Karpas-422 (cell line): ENCODE measurements at regions not wholly inside any gene's neighbourhood (a gene's known extent, or its start where the extent isn't known, plus 50 kb on each side); places are given as distances from the start of the nearest gene placed in this dataset.
"Not testable (repeated sequence)": the region's sequence is repeated elsewhere in the genome, so short reads cannot be mapped to it uniquely, and the experiment has no call there.

Experiments used
- DNase-seq: peaks from one replicate; pipeline ENCODE4 v3.0.0-alpha.2; 2015
- H2AFZ ChIP-seq: fragments of 200-600 bp; sonication (generic); 2 replicates; pipeline ENCODE4 v1.6.1; 2014; ENCODE audit warnings: antibody characterized with exemption, low read length, mixed read lengths
- H3K27ac ChIP-seq: fragments of 200-600 bp; sonication (generic); 2 replicates; pipeline ENCODE4 v1.5.1; 2014; ENCODE audit warnings: mild to moderate bottlenecking, low read length, moderate library complexity
- H3K27me3 ChIP-seq: fragments of 200-600 bp; sonication (generic); 2 replicates; pipeline ENCODE4 v1.6.1; 2014; ENCODE audit warnings: low read length, mixed read lengths
- H3K36me3 ChIP-seq: fragments of 200-600 bp; sonication (generic); 2 replicates; pipeline ENCODE4 v1.6.1; 2014; ENCODE audit warnings: low read length, mixed read lengths; ENCODE audit not compliant: insufficient read depth
- H3K4me1 ChIP-seq: fragments of 200-600 bp; sonication (generic); 2 replicates; pipeline ENCODE4 v1.6.1; 2014; ENCODE audit warnings: mild to moderate bottlenecking, low read length, mixed read lengths
- H3K4me2 ChIP-seq: fragments of 200-600 bp; sonication (generic); 2 replicates; pipeline ENCODE4 v1.6.1; 2014; ENCODE audit warnings: low read length, low read depth, mild to moderate bottlenecking; ENCODE audit not compliant: poor library complexity, severe bottlenecking
- H3K4me3 ChIP-seq: fragments of 200-600 bp; sonication (generic); 2 replicates; pipeline ENCODE4 v1.5.1; 2014; ENCODE audit warnings: mild to moderate bottlenecking, antibody characterized with exemption, low read length, mixed read lengths
- H3K79me2 ChIP-seq: fragments of 200-600 bp; sonication (generic); 2 replicates; pipeline ENCODE4 v1.6.1; 2014; ENCODE audit warnings: mild to moderate bottlenecking, low read length, mixed read lengths
- H3K9ac ChIP-seq: fragments of 200-600 bp; sonication (generic); 2 replicates; pipeline ENCODE4 v1.6.0; 2014; ENCODE audit warnings: low read length
- H3K9me2 ChIP-seq: fragments of 200-600 bp; sonication (generic), shearing (Covaris generic); replicated peaks from 2 replicates; pipeline ENCODE4 v1.6.0; 2014; ENCODE audit warnings: mild to moderate bottlenecking, low read length, moderate library complexity; ENCODE audit not compliant: insufficient read depth
- H3K9me3 ChIP-seq: fragments of 300-700, 200-600 bp; sonication (generic); 2 replicates; pipeline ENCODE4 v1.6.1; 2014; ENCODE audit warnings: low read length, mixed read lengths
- H4K20me1 ChIP-seq: fragments of 200-600 bp; sonication (generic); 2 replicates; pipeline ENCODE4 v1.6.1; 2014; ENCODE audit warnings: mild to moderate bottlenecking, antibody characterized with exemption, low read length, low read depth; ENCODE audit not compliant: insufficient read depth

DNA sequence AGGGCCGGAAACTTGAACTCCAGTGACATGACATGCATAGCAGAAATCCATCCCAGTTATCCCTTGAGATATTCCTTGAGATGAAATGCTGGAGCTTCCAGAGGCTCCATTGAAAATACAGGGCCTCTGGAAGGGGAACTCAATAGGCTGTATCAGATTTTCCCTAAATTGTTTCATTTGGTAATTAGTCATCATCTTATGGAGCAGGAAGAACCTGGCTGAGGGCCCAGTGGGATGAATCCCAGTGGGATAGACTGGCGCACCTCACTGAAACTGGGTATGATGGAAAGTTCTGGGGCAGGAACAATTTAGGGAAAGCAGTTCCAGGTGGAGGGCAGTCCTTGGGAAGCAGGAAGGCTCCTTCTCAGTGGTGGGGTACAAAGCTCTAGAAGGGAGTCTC, 307.8 kb upstream of the DIPK2B start:
- Histone ChIP-seq H3K4me2 (no peak overlapping the region), H3K27ac (no peak overlapping the region), H3K9me3 (no peaks in the 10 kb centered on the region), H3K27me3 (no peaks in the 10 kb centered on the region), H3K4me1 (no peaks in the 10 kb centered on the region), H4K20me1 (no peaks in the 10 kb centered on the region), H3K9ac (no peak overlapping the region), H3K4me3 (no peak overlapping the region), H3K36me3 (no peaks in the 10 kb centered on the region), H3K79me2 (no peaks in the 10 kb centered on the region), H2AFZ (no peak overlapping the region), H3K9me2 (no peaks in the 10 kb centered on the region)
- no peak for DNase-seq

DNA sequence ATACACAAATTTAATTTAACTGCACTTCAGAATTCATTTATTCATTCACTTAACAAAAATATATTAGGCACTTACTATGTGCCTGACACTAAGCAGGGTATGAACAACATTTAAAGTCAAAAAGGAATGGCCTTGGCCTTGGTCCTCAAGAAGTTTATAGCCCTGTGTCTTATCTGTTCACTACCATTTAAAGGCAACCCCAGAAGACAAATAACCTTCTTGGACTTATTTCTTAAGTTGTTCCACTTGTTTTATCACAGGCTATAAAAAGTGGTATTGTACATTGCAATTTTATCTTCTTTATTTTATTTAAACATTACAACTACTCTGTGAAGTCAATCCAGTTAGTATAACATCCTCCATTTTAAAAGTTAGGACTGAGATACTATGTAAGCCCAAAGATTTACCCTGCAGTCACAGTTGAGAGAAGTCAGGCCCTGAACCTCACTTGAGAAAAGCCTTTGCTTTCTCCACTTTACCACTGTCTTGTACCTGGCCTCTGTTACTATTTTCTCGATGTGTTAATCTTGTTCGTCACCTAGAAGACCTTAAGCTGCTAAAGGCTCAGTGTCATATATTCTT, 305.6 kb upstream of the DIPK2B start:
- Histone ChIP-seq H3K4me1 (no peaks in the 10 kb centered on the region), H3K4me3 (no peak overlapping the region), H3K9ac (no peak overlapping the region), H4K20me1 (no peaks in the 10 kb centered on the region), H3K27me3 (no peaks in the 10 kb centered on the region), H3K79me2 (no peaks in the 10 kb centered on the region), H3K9me2 (no peaks in the 10 kb centered on the region), H2AFZ (no peak overlapping the region), H3K36me3 (no peaks in the 10 kb centered on the region), H3K4me2 (no peak overlapping the region), H3K9me3 (no peaks in the 10 kb centered on the region), H3K27ac (no peak overlapping the region)
- DNase-seq, result no peak

- H3K9me3 ChIP-seq, result no peaks in the 10 kb centered on the region
- H3K9ac ChIP-seq, result no peak overlapping the region
- DNase-seq, result no peak
- no peaks in the 10 kb centered on the region for H3K9me2 ChIP-seq
- no peaks in the 10 kb centered on the region for H3K27me3 ChIP-seq
- no peaks in the 10 kb centered on the region for H4K20me1 ChIP-seq
- no peaks in the 10 kb centered on the region for H3K36me3 ChIP-seq
- no peak overlapping the region for H3K27ac ChIP-seq
- H3K4me1 ChIP-seq, result no peaks in the 10 kb centered on the region
- no peaks in the 10 kb centered on the region for H3K79me2 ChIP-seq
- H2AFZ ChIP-seq, result no peak overlapping the region
- H3K4me2 ChIP-seq, result no peak overlapping the region
- no peak overlapping the region for H3K4me3 ChIP-seq
Measured at GRCh38 chrX:45505214-45505613, 304.5 kb upstream of the DIPK2B start.

DNA sequence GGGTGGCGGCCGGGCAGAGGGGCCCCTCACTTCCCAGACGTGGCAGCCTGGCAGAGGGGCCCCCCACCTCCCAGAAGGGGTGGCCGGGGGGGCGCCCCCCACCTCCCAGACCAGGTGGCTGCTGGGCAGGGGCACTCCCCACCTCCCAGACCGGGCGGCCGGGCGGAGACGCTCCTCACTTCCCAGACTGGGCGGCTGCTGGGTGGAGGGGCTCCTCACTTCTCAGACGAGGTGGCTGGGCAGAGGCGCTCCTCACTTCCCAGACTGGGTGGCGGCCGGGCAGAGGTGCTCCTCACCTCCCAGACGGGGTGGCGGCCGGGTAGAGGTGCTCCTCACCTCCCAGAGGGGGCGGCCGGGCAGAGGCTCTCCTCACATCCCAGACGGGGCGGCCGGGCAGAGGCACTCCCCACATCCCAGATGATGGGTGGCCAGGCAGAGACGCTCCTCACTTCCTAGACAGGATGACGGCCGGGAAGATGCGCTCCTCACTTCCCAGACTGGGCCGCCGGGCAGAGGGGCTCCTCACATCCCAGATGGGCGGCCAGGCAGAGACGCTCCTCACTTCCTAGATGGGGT, 303.2 kb upstream of the DIPK2B start:
- not testable (repeated sequence) for H3K4me2 ChIP-seq, H4K20me1 ChIP-seq, H3K79me2 ChIP-seq, DNase-seq, H3K36me3 ChIP-seq, H3K9me2 ChIP-seq, H3K27me3 ChIP-seq, H3K4me1 ChIP-seq, H3K27ac ChIP-seq, H3K4me3 ChIP-seq, H2AFZ ChIP-seq, H3K9ac ChIP-seq, H3K9me3 ChIP-seq

- Histone ChIP-seq H3K27ac (no peak overlapping the region), H3K27me3 (no peaks in the 10 kb centered on the region), H3K79me2 (no peaks in the 10 kb centered on the region), H3K9me3 (no peaks in the 10 kb centered on the region), H3K4me3 (no peak overlapping the region), H2AFZ (no peak overlapping the region), H3K36me3 (no peaks in the 10 kb centered on the region), H3K4me1 (no peaks in the 10 kb centered on the region), H3K4me2 (no peak overlapping the region), H4K20me1 (no peaks in the 10 kb centered on the region), H3K9me2 (no peaks in the 10 kb centered on the region), H3K9ac (no peak overlapping the region)
- DNase-seq, result no peak
Measured at GRCh38 chrX:45502396-45502795, 301.7 kb upstream of the DIPK2B start.

DNA sequence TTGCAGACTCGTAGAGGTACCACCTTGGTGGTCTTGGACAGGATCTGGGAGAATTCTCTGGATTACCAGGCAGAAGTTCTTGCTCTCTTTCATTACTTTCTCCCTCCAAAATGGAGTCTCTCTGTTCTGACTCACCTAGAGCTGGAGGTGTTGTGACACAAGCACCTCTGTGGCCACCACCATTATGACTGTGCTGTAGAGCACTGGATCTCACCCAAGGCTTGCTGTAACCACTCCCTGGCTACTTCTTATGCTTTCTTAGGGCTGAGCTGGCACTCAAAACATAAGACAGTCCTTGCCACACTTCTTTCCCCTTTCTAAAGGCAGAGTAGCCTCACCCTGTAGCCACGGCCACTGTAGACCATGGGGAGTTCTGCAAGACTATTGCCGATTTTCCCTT, 296.6 kb upstream of the DIPK2B start:
- Histone ChIP-seq H3K4me2 (no peak overlapping the region), H3K4me1 (no peaks in the 10 kb centered on the region)

GRCh38 chrX:45485719-45486118, 285.0 kb upstream of the DIPK2B start:
- no peak overlapping the region for H3K9ac ChIP-seq
- no peaks in the 10 kb centered on the region for H3K36me3 ChIP-seq
- H3K9me2 ChIP-seq, result no peaks in the 10 kb centered on the region; the same call in 1 of the 2 replicates
- H3K27me3 ChIP-seq, result no peaks in the 10 kb centered on the region
- no peaks in the 10 kb centered on the region for H4K20me1 ChIP-seq
- no peaks in the 10 kb centered on the region for H3K9me3 ChIP-seq
- no peak overlapping the region for H3K4me2 ChIP-seq
- H3K4me3 ChIP-seq, result no peak overlapping the region
- H2AFZ ChIP-seq, result no peak overlapping the region
- H3K79me2 ChIP-seq, result no peaks in the 10 kb centered on the region
- H3K4me1 ChIP-seq, result no peaks in the 10 kb centered on the region
- H3K27ac ChIP-seq, result no peak overlapping the region
- DNase-seq, result no peak

More for the DNA sequence above, 296.6 kb upstream of the DIPK2B start:
- Histone ChIP-seq H3K27ac (no peak overlapping the region), H3K36me3 (no peaks in the 10 kb centered on the region), H3K4me3 (no peak overlapping the region), H3K27me3 (no peaks in the 10 kb centered on the region), H3K79me2 (no peaks in the 10 kb centered on the region), H3K9me3 (no peaks in the 10 kb centered on the region), H3K9me2 (no peaks in the 10 kb centered on the region), H2AFZ (no peak overlapping the region), H3K9ac (no peak overlapping the region), H4K20me1 (no peaks in the 10 kb centered on the region)
- no peak for DNase-seq

DNA sequence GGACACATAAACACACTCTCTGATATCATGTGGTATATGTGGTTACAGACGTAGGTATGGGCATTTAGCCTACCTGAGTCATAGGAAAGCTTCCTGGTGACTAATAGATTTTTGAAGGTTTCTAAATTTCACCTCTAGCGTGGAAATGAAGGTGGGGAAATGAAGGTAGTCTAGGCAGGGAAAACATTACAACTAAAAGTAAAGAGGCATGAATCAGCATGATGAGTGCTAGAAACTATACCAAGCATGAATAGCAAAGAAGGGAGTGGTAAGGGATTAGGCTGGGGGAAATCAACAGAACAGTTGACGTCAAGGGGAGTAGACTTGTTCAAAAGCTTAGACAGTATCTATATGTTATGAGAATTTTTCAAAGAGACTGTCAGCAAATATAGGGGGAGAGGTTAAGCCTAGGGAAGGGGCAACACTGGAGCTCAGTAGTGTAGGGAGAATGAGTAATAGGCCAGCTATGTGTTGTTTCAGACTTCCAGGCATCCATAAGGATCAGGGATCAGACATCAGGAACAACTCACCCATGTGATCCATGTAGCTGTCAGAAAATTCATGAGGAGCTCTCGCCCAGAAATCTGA, 279.3 kb upstream of the DIPK2B start:
- no peak overlapping the region for H2AFZ ChIP-seq
- H3K4me3 ChIP-seq, result no peak overlapping the region
- no peaks in the 10 kb centered on the region for H3K4me1 ChIP-seq
- no peaks in the 10 kb centered on the region for H4K20me1 ChIP-seq
- no peaks in the 10 kb centered on the region for H3K79me2 ChIP-seq
- DNase-seq, result no peak
- no peak overlapping the region for H3K9ac ChIP-seq
- H3K27me3 ChIP-seq, result no peaks in the 10 kb centered on the region
- peaks cover 5% of the 10 kb centered on the region; the same call in 1 of the 2 replicates for H3K9me3 ChIP-seq
- H3K4me2 ChIP-seq, result no peak overlapping the region
- H3K9me2 ChIP-seq, result no peaks in the 10 kb centered on the region; the same call in 1 of the 2 replicates
- H3K36me3 ChIP-seq, result no peaks in the 10 kb centered on the region
- H3K27ac ChIP-seq, result no peak overlapping the region
